GM21447 (cell line): ENCODE measurements at regions not wholly inside any gene's neighbourhood (a gene's known extent, or its start where the extent isn't known, plus 50 kb on each side); places are given as distances from the start of the nearest gene placed in this dataset.

ENCODE experiments used
- ATAC-seq: cut with Tn5 transposase; IDR thresholded peaks from one replicate; pipeline ENCODE4 v1.9.1; 2021; ENCODE audit not compliant: unreplicated experiment

GRCh38 chr17:33403194-33403593 lies 110.1 kb upstream of the ASIC2 start:
- ATAC-seq: no peak

GRCh38 chr17:33404070-33404819 lies 111.2 kb upstream of the ASIC2 start:
- no peak for ATAC-seq

GRCh38 chr17:33416131-33416530 lies 123.0 kb upstream of the ASIC2 start:
- ATAC-seq: no peak

- no peak for ATAC-seq
Observed at GRCh38 chr17:33421933-33422332, 128.8 kb upstream of the ASIC2 start.

GRCh38 chr17:33433581-33433980 lies 140.5 kb upstream of the ASIC2 start:
- ATAC-seq: no peak

- ATAC-seq: no peak
Observed at GRCh38 chr17:33434841-33435240, 141.7 kb upstream of the ASIC2 start.

- no peak for ATAC-seq
Observed at GRCh38 chr17:33435721-33436301, 142.7 kb upstream of the ASIC2 start.

- no peak for ATAC-seq
Observed at GRCh38 chr17:33436321-33436720, 143.2 kb upstream of the ASIC2 start.

GRCh38 chr17:33438139-33438538 lies 145.0 kb upstream of the ASIC2 start:
- no peak for ATAC-seq

GRCh38 chr17:33438578-33438977 lies 145.5 kb upstream of the ASIC2 start:
- no peak for ATAC-seq

- no peak for ATAC-seq
Observed at GRCh38 chr17:33442320-33442719, 149.2 kb upstream of the ASIC2 start.

GRCh38 chr17:33444731-33445130 lies 151.6 kb upstream of the ASIC2 start:
- no peak for ATAC-seq

GRCh38 chr17:33447090-33447489 lies 154.0 kb upstream of the ASIC2 start:
- no peak for ATAC-seq

GRCh38 chr17:33451221-33451620 lies 158.1 kb upstream of the ASIC2 start:
- ATAC-seq: no peak

- ATAC-seq: no peak
Observed at GRCh38 chr17:33457477-33457876, 164.4 kb upstream of the ASIC2 start.

- ATAC-seq: no peak
Observed at GRCh38 chr17:33459078-33459940, 166.2 kb upstream of the ASIC2 start.

- no peak for ATAC-seq
Observed at GRCh38 chr17:33460781-33461450, 167.8 kb upstream of the ASIC2 start.

- no peak for ATAC-seq
Observed at GRCh38 chr17:33463887-33464286, 170.8 kb upstream of the ASIC2 start.

GRCh38 chr17:33464669-33465280 lies 171.7 kb upstream of the ASIC2 start:
- ATAC-seq: no peak

GRCh38 chr17:33469421-33469820 lies 176.3 kb upstream of the ASIC2 start:
- no peak for ATAC-seq

GRCh38 chr17:33469911-33470310 lies 176.8 kb upstream of the ASIC2 start:
- ATAC-seq: no peak
